DOHH2 (cell line): ENCODE measurements at regions not wholly inside any gene's neighbourhood (a gene's known extent, or its start where the extent isn't known, plus 50 kb on each side); places are given as distances from the start of the nearest gene placed in this dataset.

ENCODE experiments used
- H3F3A ChIP-seq: fragments of 200-600 bp; sonication (generic), shearing (Covaris generic); 2 replicates; pipeline ENCODE4 v1.6.0; 2016; ENCODE audit warnings: antibody characterized with exemption, mild to moderate bottlenecking; ENCODE audit not compliant: control insufficient read depth, insufficient read depth
- H3K27ac ChIP-seq: fragments of 200-600 bp; sonication (generic); 2 replicates; pipeline ENCODE4 v1.5.1; 2014; ENCODE audit warnings: low read depth, mild to moderate bottlenecking, low read length, moderate library complexity
- H3K27me3 ChIP-seq: fragments of 200-600 bp; sonication (generic); 2 replicates; pipeline ENCODE4 v1.6.1; 2014; ENCODE audit warnings: mild to moderate bottlenecking, low read length, mixed read lengths; ENCODE audit not compliant: control insufficient read depth
- H3K36me3 ChIP-seq: fragments of 200-600 bp; sonication (generic); 2 replicates; pipeline ENCODE4 v1.6.1; 2014; ENCODE audit warnings: mild to moderate bottlenecking, low read length, moderate library complexity, mixed read lengths; ENCODE audit not compliant: control insufficient read depth
- H3K4me1 ChIP-seq: fragments of 200-600 bp; sonication (generic); 2 replicates; pipeline ENCODE4 v1.6.1; 2014; ENCODE audit warnings: mild to moderate bottlenecking, low read length, mixed read lengths; ENCODE audit not compliant: control insufficient read depth
- H3K4me2 ChIP-seq: fragments of 200-600 bp; sonication (generic); 2 replicates; pipeline ENCODE4 v1.6.0; 2014; ENCODE audit warnings: mild to moderate bottlenecking, low read length, moderate library complexity
- H3K4me3 ChIP-seq: fragments of 200-600 bp; sonication (generic); 2 replicates; pipeline ENCODE4 v1.5.1; 2014; ENCODE audit warnings: mild to moderate bottlenecking, low read length, mixed read lengths
- H3K79me2 ChIP-seq: fragments of 200-600 bp; sonication (generic); 2 replicates; pipeline ENCODE4 v1.6.1; 2014; ENCODE audit warnings: mild to moderate bottlenecking, low read length, mixed read lengths; ENCODE audit not compliant: control insufficient read depth
- H3K9me2 ChIP-seq: fragments of 200-600 bp; sonication (generic); replicated peaks from 2 replicates; pipeline ENCODE4 v1.6.1; 2014; ENCODE audit warnings: mild to moderate bottlenecking, low read length, mixed read lengths; ENCODE audit not compliant: control insufficient read depth
- H3K9me3 ChIP-seq: fragments of 200-600 bp; sonication (generic); 2 replicates; pipeline ENCODE4 v1.6.1; 2014; ENCODE audit warnings: antibody characterized with exemption, low read length, mixed read lengths; ENCODE audit not compliant: control insufficient read depth, insufficient read depth
- H4K20me1 ChIP-seq: fragments of 200-600 bp; sonication (generic); 2 replicates; pipeline ENCODE4 v1.6.0; 2014; ENCODE audit warnings: low read depth, mild to moderate bottlenecking, antibody characterized with exemption, low read length, moderate library complexity; ENCODE audit not compliant: control insufficient read depth, insufficient read depth
- TF ChIP-seq, protein P1 (sequence below): fragments of 200-600 bp; sonication (generic); IDR thresholded peaks from one replicate; pipeline ENCODE4 v1.5.1; 2014; ENCODE audit warnings: antibody characterized with exemption, mild to moderate bottlenecking, low read depth, low read length; ENCODE audit not compliant: poor library complexity, severe bottlenecking

DNA sequence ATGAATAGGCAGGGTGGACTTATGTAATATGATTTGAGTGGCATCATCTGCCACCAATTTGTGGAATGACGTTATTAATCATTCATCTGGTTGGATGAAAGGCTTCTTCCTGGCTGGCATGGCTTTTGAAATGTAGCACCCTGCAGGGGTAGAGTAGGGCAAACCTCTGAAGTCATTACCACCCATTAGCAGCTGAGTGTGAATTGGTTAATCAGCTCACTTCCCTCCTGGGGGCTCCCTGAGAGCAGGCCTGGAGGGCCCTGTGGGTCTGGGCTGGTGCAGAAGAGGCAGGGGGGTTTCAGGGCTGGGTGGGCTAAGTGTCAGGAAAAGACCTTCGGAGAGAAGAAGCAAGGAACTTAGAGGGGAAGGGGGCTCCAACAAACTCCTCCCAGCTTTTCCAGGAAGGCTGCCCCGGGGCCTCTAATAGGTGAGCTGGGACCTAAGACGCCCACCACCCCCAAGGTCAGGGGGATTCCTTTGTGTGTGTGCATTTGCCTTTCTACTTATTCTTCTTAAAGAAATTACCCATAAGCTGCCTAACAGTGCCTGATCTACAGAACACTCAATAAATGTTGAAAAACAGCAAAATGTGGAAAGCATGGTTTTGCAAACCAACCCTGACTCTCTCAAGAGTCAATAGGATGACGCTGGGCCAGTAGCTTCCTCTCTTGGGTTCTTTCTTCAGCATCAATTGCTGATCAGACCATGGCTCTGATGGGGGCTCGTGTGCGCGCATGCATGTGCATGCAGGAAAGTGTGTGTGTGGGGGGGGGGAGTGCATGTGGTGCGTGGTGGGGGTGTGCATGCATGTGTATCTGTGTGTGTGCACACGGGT, 49.7 kb upstream of the ZNF516 start:
- no peaks in the 10 kb centered on the region for H3K36me3 ChIP-seq
- TF ChIP-seq, protein P1, sequence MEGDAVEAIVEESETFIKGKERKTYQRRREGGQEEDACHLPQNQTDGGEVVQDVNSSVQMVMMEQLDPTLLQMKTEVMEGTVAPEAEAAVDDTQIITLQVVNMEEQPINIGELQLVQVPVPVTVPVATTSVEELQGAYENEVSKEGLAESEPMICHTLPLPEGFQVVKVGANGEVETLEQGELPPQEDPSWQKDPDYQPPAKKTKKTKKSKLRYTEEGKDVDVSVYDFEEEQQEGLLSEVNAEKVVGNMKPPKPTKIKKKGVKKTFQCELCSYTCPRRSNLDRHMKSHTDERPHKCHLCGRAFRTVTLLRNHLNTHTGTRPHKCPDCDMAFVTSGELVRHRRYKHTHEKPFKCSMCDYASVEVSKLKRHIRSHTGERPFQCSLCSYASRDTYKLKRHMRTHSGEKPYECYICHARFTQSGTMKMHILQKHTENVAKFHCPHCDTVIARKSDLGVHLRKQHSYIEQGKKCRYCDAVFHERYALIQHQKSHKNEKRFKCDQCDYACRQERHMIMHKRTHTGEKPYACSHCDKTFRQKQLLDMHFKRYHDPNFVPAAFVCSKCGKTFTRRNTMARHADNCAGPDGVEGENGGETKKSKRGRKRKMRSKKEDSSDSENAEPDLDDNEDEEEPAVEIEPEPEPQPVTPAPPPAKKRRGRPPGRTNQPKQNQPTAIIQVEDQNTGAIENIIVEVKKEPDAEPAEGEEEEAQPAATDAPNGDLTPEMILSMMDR, result no peak

More for the DNA sequence above, 49.7 kb upstream of the ZNF516 start:
- H3K9me3 ChIP-seq, result no peaks in the 10 kb centered on the region
- H3K4me3 ChIP-seq, result no peak overlapping the region
- no peaks in the 10 kb centered on the region for H3K4me1 ChIP-seq
- H3K27me3 ChIP-seq, result no peaks in the 10 kb centered on the region
- no peak overlapping the region for H3K27ac ChIP-seq
- no peaks in the 10 kb centered on the region for H3K79me2 ChIP-seq
- H4K20me1 ChIP-seq, result no peaks in the 10 kb centered on the region
- H3K9me2 ChIP-seq, result no peaks in the 10 kb centered on the region
- no peak overlapping the region for H3K4me2 ChIP-seq
- no peaks in the 10 kb centered on the region for H3F3A ChIP-seq
